Vagina (tissue), 2 donors: ENCODE measurements at regions not wholly inside any gene's neighbourhood (a gene's known extent, or its start where the extent isn't known, plus 50 kb on each side); places are given as distances from the start of the nearest gene placed in this dataset.

Source experiments
- CTCF ChIP-seq, 3 experiments: fragments of 450-650 bp in 2 of 3; fragments of 200-600 bp in 1 of 3; sonication (generic) in 1 of 3; IDR thresholded peaks; one replicate each; pipeline ENCODE4 v1.5.1; 2017 to 2019; ENCODE audit warnings: antibody characterized with exemption in 3 of 3, mild to moderate bottlenecking in 2 of 3, moderate library complexity in 2 of 3
- POLR2A ChIP-seq, 2 donors: fragments of 450-650 bp; IDR thresholded peaks; one replicate each; pipeline ENCODE4 v1.6.1; 2017; ENCODE audit warnings: antibody characterized with exemption in 2 of 2, mild to moderate bottlenecking in 2 of 2, moderate library complexity in 2 of 2

- no peak for TF ChIP-seq POLR2A (IDR thresholded peaks at IDR 0.05)
- TF ChIP-seq CTCF (IDR thresholded peaks at IDR 0.05), result no peak
These were observed 104.1 kb downstream of the EHF start for GRCh38 chr11:34724973-34725372.
